IMR-90 (cell line): ENCODE measurements at regions not wholly inside any gene's neighbourhood (a gene's known extent, or its start where the extent isn't known, plus 50 kb on each side); places are given as distances from the start of the nearest gene placed in this dataset.

ENCODE experiments used
- ATAC-seq: fragments of 200-7000 bp; cut with Tn5 transposase; 2 replicates; pipeline ENCODE4 v1.9.1; 2020; ENCODE audit warnings: low read depth, mild to moderate bottlenecking, moderate library complexity
- BruUV-seq: library from RNA; stranded (reverse); fragments of 400-500 nt; replicated peaks from 2 replicates; lab custom pipeline; 2021; lab: Mats Ljungman, UMichigan
- CTCF ChIA-PET: fragments of 300-600 bp; formaldehyde crosslinking; extraction: SDS; loops from one replicate; lab custom pipeline; 2021; ENCODE audit warnings: antibody characterized with exemption; lab: Yijun Ruan, JAX
- POLR2A ChIA-PET: fragments of 300-600 bp; sonication (Branson Sonifier 250); formaldehyde crosslinking; loops from one replicate; lab custom pipeline; 2022; ENCODE audit warnings: antibody characterized with exemption; ENCODE audit not compliant: unreplicated experiment; lab: Charles Lee
- DNase-seq: peaks from one replicate; pipeline ENCODE4 v3.0.0; 2013
- H2AFZ ChIP-seq: replicated peaks from 2 replicates; pipeline ENCODE3; 2013; ENCODE audit warnings: low read length, mild to moderate bottlenecking; ENCODE audit not compliant: poor library complexity
- H2AK5ac ChIP-seq: 2 replicates; pipeline ENCODE4 v1.6.1; 2013; ENCODE audit warnings: low read depth, low read length, inconsistent platforms
- H2AK9ac ChIP-seq: replicated peaks from 2 replicates; pipeline ENCODE3; 2013; ENCODE audit warnings: mild to moderate bottlenecking, low read depth, low read length, moderate library complexity; ENCODE audit not compliant: poor library complexity
- H2BK120ac ChIP-seq: 2 replicates; pipeline ENCODE4 v1.6.1; 2013; ENCODE audit warnings: low read depth, low read length, inconsistent platforms
- H2BK15ac ChIP-seq: 3 replicates; pipeline ENCODE4 v1.6.1; 2013; ENCODE audit warnings: low read depth, low read length, inconsistent platforms
- H2BK20ac ChIP-seq: 2 replicates; pipeline ENCODE4 v1.6.1; 2013; ENCODE audit warnings: low read depth, mild to moderate bottlenecking, inconsistent platforms, low read length, moderate library complexity
- H2BK5ac ChIP-seq: 2 replicates; pipeline ENCODE4 v1.6.1; 2013; ENCODE audit warnings: mild to moderate bottlenecking, low read depth, low read length, inconsistent platforms; ENCODE audit not compliant: poor library complexity, severe bottlenecking
- H3K14ac ChIP-seq: replicated peaks from 2 replicates; pipeline ENCODE4 v1.6.1; 2013; ENCODE audit warnings: low read depth, low read length, inconsistent platforms
- H3K18ac ChIP-seq: 2 replicates; pipeline ENCODE4 v1.6.1; 2013; ENCODE audit warnings: low read depth, low read length, control low read depth
- H3K23ac ChIP-seq: 2 replicates; pipeline ENCODE4 v1.6.1; 2013; ENCODE audit warnings: low read depth, low read length, inconsistent platforms
- H3K27ac ChIP-seq: 2 replicates; pipeline ENCODE4 v1.5.1; 2013; ENCODE audit warnings: mild to moderate bottlenecking, control low read depth, low read length; ENCODE audit not compliant: insufficient read depth
- H3K27me3 ChIP-seq: 2 replicates; pipeline ENCODE4 v1.6.1; 2013; ENCODE audit warnings: low read length; ENCODE audit not compliant: control insufficient read depth, insufficient read depth
- H3K36me3 ChIP-seq: 2 replicates; pipeline ENCODE4 v1.6.1; 2013; ENCODE audit warnings: low read length, mixed read lengths; ENCODE audit not compliant: control insufficient read depth, insufficient read depth
- H3K4ac ChIP-seq: 2 replicates; pipeline ENCODE4 v1.6.1; 2013; ENCODE audit warnings: low read depth, low read length, inconsistent platforms
- H3K4me1 ChIP-seq: 2 replicates; pipeline ENCODE4 v1.6.1; 2013; ENCODE audit warnings: low read length, mixed read lengths; ENCODE audit not compliant: control insufficient read depth, insufficient read depth
- H3K4me2 ChIP-seq: 2 replicates; pipeline ENCODE4 v1.6.1; 2013; ENCODE audit warnings: low read depth, mild to moderate bottlenecking, control low read depth, low read length, moderate library complexity
- H3K4me3 ChIP-seq: 2 replicates; pipeline ENCODE4 v1.5.1; 2013; ENCODE audit warnings: low read depth, mild to moderate bottlenecking, control low read depth, low read length, moderate library complexity; ENCODE audit not compliant: insufficient read depth
- H3K56ac ChIP-seq: 2 replicates; pipeline ENCODE4 v1.6.1; 2013; ENCODE audit warnings: low read length, inconsistent platforms; ENCODE audit not compliant: insufficient read depth; ENCODE audit errors: extremely low read depth
- H3K79me1 ChIP-seq, 2 experiments: 2 replicates each; pipeline ENCODE4 v1.6.1; 2013; ENCODE audit warnings: low read length in 2 of 2, inconsistent platforms in 1 of 2, low read depth in 1 of 2
- H3K9ac ChIP-seq: 2 replicates; pipeline ENCODE4 v1.6.1; 2013; ENCODE audit warnings: low read depth, low read length, control low read depth
- H3K9me1 ChIP-seq: 2 replicates; pipeline ENCODE4 v1.6.1; 2013; ENCODE audit warnings: low read length, inconsistent platforms; ENCODE audit not compliant: insufficient read depth
- H3K9me3 ChIP-seq: 2 replicates; pipeline ENCODE4 v1.6.1; 2013; ENCODE audit warnings: low read length; ENCODE audit not compliant: control insufficient read depth, insufficient read depth
- H4K20me1 ChIP-seq: 2 replicates; pipeline ENCODE4 v1.6.1; 2013; ENCODE audit warnings: low read length, inconsistent platforms; ENCODE audit not compliant: insufficient read depth
- H4K5ac ChIP-seq: 2 replicates; pipeline ENCODE4 v1.6.1; 2013; ENCODE audit warnings: mild to moderate bottlenecking, low read depth, low read length, control low read depth
- H4K8ac ChIP-seq, 2 experiments: 2 replicates each; pipeline ENCODE4 v1.6.1; 2013; ENCODE audit warnings: low read depth in 2 of 2, low read length in 2 of 2, control low read depth in 1 of 2, inconsistent platforms in 1 of 2
- H4K91ac ChIP-seq: 2 replicates; pipeline ENCODE4 v1.6.1; 2013; ENCODE audit warnings: low read depth, low read length, inconsistent platforms; ENCODE audit not compliant: insufficient read depth
- BHLHE40 ChIP-seq: fragments of 150-350 bp; IDR thresholded peaks from 2 replicates; pipeline ENCODE4 v1.6.1; 2016; ENCODE audit warnings: mild to moderate bottlenecking, low read depth, low read length
- CEBPB ChIP-seq: IDR thresholded peaks from 2 replicates; pipeline ENCODE4 v1.6.1; 2012; ENCODE audit warnings: low read depth, low read length, improper control_type of control experiment
- CHD1 ChIP-seq: IDR thresholded peaks from 2 replicates; pipeline ENCODE4 v1.6.1; 2012; ENCODE audit warnings: low read depth, low read length, improper control_type of control experiment
- FOS ChIP-seq: fragments of 150-350 bp; IDR thresholded peaks from 2 replicates; pipeline ENCODE4 v1.6.1; 2016; ENCODE audit warnings: low read depth, low read length
- MAFK ChIP-seq: IDR thresholded peaks from 2 replicates; pipeline ENCODE4 v1.6.1; 2012; ENCODE audit warnings: low read depth, low read length, improper control_type of control experiment
- MAZ ChIP-seq: IDR thresholded peaks from 2 replicates; pipeline ENCODE4 v1.6.1; 2012; ENCODE audit warnings: low read depth, mild to moderate bottlenecking, low read length, improper control_type of control experiment, moderate library complexity, borderline replicate concordance
- MXI1 ChIP-seq: IDR thresholded peaks from 2 replicates; pipeline ENCODE4 v1.6.1; 2012; ENCODE audit warnings: low read depth, mild to moderate bottlenecking, low read length, moderate library complexity, borderline replicate concordance
- NFE2L2 ChIP-seq: fragments of 150-350 bp; IDR thresholded peaks from 2 replicates; pipeline ENCODE4 v1.6.1; 2016; ENCODE audit warnings: low read depth, mild to moderate bottlenecking, low read length
- POLR2A ChIP-seq: IDR thresholded peaks from 2 replicates; pipeline ENCODE4 v1.6.1; 2012; ENCODE audit warnings: mild to moderate bottlenecking, low read depth, low read length
- RAD21 ChIP-seq: IDR thresholded peaks from 2 replicates; pipeline ENCODE4 v1.6.1; 2012; ENCODE audit warnings: low read length, improper control_type of control experiment
- RCOR1 ChIP-seq: IDR thresholded peaks from 2 replicates; pipeline ENCODE4 v1.6.1; 2012; ENCODE audit warnings: mild to moderate bottlenecking, low read length, improper control_type of control experiment; ENCODE audit not compliant: insufficient replicate concordance
- RFX5 ChIP-seq: IDR thresholded peaks from 2 replicates; pipeline ENCODE4 v1.8.0; 2012; ENCODE audit warnings: low read depth, mild to moderate bottlenecking, low read length, moderate library complexity
- SMC3 ChIP-seq: fragments of 150-350 bp; IDR thresholded peaks from 2 replicates; pipeline ENCODE4 v1.6.1; 2016; ENCODE audit warnings: low read depth, mild to moderate bottlenecking, antibody characterized with exemption, low read length, moderate library complexity
- WGBS, 2 experiments: methylation state at CpG; one replicate each; pipeline versions ENCODE4 v1.1.5 to v1.1.7; 2013; ENCODE audit warnings: missing lambda C conversion rate in 2 of 2; ENCODE audit not compliant: insufficient read length in 1 of 2; ENCODE audit errors: extremely low coverage in 2 of 2; 5-methylcytosine and 5-hydroxymethylcytosine counted together
- dilution Hi-C: fragments of 300-500 bp; cut with HindIII; formaldehyde crosslinking; loops from one replicate; pipeline ENCODE4 v1.14.3; 2018; ENCODE audit warnings: low sequenced_read_pairs; ENCODE audit not compliant: unreplicated experiment
- in situ Hi-C: fragments of 300-500 bp; cut with MboI; formaldehyde crosslinking; loops from 3 replicates; pipeline ENCODE4 v1.14.3; 2019; ENCODE audit warnings: low sequenced_read_pairs, inconsistent platforms, mixed read lengths
- intact Hi-C: fragments of 100-400 bp; cut with micrococcal nuclease; formaldehyde crosslinking; loops from 2 replicates; pipeline ENCODE4 v1.10.0; 2022
- TF ChIP-seq, protein P1 (sequence below): fragments of 150-350 bp; IDR thresholded peaks from 2 replicates; pipeline ENCODE4 v1.6.1; 2016; ENCODE audit warnings: low read depth, mild to moderate bottlenecking, low read length, moderate library complexity, borderline replicate concordance
- TF ChIP-seq, protein P2 (sequence below): fragments of 150-350 bp; IDR thresholded peaks from 2 replicates; pipeline ENCODE4 v1.6.1; 2017; ENCODE audit warnings: mild to moderate bottlenecking, antibody characterized with exemption, low read length, low read depth
- TF ChIP-seq, protein P3 (sequence below): conservative IDR thresholded peaks from 2 replicates; pipeline ENCODE4 v1.5.1; 2012; ENCODE audit warnings: mild to moderate bottlenecking, low read depth, low read length, improper control_type of control experiment

DNA sequence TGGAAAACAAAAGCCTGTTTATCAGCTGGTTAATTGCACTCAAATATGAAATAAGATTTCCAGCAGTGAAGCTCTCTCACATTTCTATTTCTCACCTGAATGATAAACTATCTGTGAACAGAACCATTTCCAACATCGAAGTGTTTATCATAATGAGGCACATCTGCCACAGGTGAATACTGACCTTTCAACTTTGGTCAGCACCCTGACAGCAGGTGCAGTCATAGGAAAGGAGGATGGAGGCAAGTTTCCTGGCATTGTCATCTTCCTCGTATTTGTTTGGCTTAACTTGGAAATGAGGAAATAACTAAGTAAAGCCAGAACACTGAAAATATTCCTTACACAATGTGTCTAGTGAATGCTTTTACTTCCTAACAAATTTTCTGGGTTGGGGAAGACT is 716.4 kb downstream of the NR2F1-AS1 start:
- Histone ChIP-seq H3K23ac (no peak overlapping the region), H2BK5ac (no peak overlapping the region), H3K14ac (no peak overlapping the region), H4K8ac (no peak overlapping the region), H2AK9ac (no peak overlapping the region), H2BK120ac (no peak overlapping the region), H3K9me3 (no peaks in the 10 kb centered on the region), H3K4me3 (no peak overlapping the region), H3K27me3 (no peaks in the 10 kb centered on the region), H3K36me3 (no peaks in the 10 kb centered on the region), H3K9ac (no peak overlapping the region), H3K18ac (no peak overlapping the region), H4K5ac (no peak overlapping the region), H3K56ac (no peak overlapping the region), H3K79me1 (no peaks in the 10 kb centered on the region), H3K27ac (no peak overlapping the region), H2AK5ac (no peak overlapping the region), H2AFZ (no peak overlapping the region), H4K91ac (no peak overlapping the region), H2BK20ac (no peak overlapping the region), H3K9me1 (no peaks in the 10 kb centered on the region), H3K4me1 (no peaks in the 10 kb centered on the region), H4K20me1 (no peaks in the 10 kb centered on the region), H3K4ac (no peak overlapping the region), H3K4me2 (no peak overlapping the region), H2BK15ac (no peak overlapping the region)
- dilution Hi-C loops = no loop called here
- TF ChIP-seq BHLHE40 (no peak), RCOR1 (no peak), CEBPB (no peak), RAD21 (no peak), FOS (no peak), RFX5 (no peak), SMC3 (no peak), MAFK (no peak), CHD1 (no peak), NFE2L2 (no peak), MXI1 (no peak), POLR2A (no peak), MAZ (no peak)
- TF ChIP-seq, protein P1, sequence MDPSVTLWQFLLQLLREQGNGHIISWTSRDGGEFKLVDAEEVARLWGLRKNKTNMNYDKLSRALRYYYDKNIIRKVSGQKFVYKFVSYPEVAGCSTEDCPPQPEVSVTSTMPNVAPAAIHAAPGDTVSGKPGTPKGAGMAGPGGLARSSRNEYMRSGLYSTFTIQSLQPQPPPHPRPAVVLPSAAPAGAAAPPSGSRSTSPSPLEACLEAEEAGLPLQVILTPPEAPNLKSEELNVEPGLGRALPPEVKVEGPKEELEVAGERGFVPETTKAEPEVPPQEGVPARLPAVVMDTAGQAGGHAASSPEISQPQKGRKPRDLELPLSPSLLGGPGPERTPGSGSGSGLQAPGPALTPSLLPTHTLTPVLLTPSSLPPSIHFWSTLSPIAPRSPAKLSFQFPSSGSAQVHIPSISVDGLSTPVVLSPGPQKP = no peak
- TF ChIP-seq, protein P2, sequence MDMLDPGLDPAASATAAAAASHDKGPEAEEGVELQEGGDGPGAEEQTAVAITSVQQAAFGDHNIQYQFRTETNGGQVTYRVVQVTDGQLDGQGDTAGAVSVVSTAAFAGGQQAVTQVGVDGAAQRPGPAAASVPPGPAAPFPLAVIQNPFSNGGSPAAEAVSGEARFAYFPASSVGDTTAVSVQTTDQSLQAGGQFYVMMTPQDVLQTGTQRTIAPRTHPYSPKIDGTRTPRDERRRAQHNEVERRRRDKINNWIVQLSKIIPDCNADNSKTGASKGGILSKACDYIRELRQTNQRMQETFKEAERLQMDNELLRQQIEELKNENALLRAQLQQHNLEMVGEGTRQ = no peak
- TF ChIP-seq, protein P3, sequence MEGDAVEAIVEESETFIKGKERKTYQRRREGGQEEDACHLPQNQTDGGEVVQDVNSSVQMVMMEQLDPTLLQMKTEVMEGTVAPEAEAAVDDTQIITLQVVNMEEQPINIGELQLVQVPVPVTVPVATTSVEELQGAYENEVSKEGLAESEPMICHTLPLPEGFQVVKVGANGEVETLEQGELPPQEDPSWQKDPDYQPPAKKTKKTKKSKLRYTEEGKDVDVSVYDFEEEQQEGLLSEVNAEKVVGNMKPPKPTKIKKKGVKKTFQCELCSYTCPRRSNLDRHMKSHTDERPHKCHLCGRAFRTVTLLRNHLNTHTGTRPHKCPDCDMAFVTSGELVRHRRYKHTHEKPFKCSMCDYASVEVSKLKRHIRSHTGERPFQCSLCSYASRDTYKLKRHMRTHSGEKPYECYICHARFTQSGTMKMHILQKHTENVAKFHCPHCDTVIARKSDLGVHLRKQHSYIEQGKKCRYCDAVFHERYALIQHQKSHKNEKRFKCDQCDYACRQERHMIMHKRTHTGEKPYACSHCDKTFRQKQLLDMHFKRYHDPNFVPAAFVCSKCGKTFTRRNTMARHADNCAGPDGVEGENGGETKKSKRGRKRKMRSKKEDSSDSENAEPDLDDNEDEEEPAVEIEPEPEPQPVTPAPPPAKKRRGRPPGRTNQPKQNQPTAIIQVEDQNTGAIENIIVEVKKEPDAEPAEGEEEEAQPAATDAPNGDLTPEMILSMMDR = no peak
- CTCF ChIA-PET = interaction anchor here (0.6 kb wide), 1 partner anchor 84 kb away, joined by 3 read pairs; no protein-coding TSS in a partner anchor
- ATAC-seq (no peak), DNase-seq (no peak)
- BruUV-seq = no TSS peak
- intact Hi-C loops = no loop called here
- in situ Hi-C loops = no loop called here
- no CpG with 5 or more reads among the region's 2 CpGs for WGBS, 2 experiments
- POLR2A ChIA-PET = no interaction called here
